ENCODE measurements at regions not wholly inside any gene's neighbourhood (a gene's known extent, or its start where the extent isn't known, plus 50 kb on each side); places are given as distances from the start of the nearest gene placed in this dataset.

- no peaks in the 10 kb centered on the region for H3K27me3 ChIP-seq (replicated peaks in 1 of 4; ENCODE audit: control insufficient read depth in 3 of 4, extremely low read depth in 1 of 4, insufficient read depth in 3 of 4, low read length in 3 of 4)
- H3K4ac ChIP-seq (replicated peaks; ENCODE audit: insufficient read length, low read depth, low read length) = no peak overlapping the region
- POLR2A ChIA-PET (ENCODE audit: partially characterized antibody) = no interaction called here
- no peak overlapping the region for H3K4me3 ChIP-seq (ENCODE audit: extremely low read depth in 1 of 4, insufficient read depth in 2 of 4, low read depth in 3 of 4, low read length in 4 of 4)
- H3K27ac ChIP-seq (ENCODE audit: low read depth, low read length) = no peak overlapping the region
- H2BK20ac ChIP-seq (ENCODE audit: low read length) = no peak overlapping the region
- no peak overlapping the region for H2AK5ac ChIP-seq (ENCODE audit: low read depth, low read length)
- H3K79me2 ChIP-seq (ENCODE audit: control insufficient read depth in 1 of 2, insufficient read depth in 2 of 2, low read length in 2 of 2) = no peaks in the 10 kb centered on the region
- no peak overlapping the region for H3K56ac ChIP-seq (replicated peaks; ENCODE audit: insufficient read length, low read depth, low read length)
- no peak overlapping the region for H3K9ac ChIP-seq (replicated peaks in 1 of 4; ENCODE audit: extremely low read depth in 1 of 4, low read depth in 3 of 4, low read length in 3 of 4)
- CTCF ChIA-PET (ENCODE audit: partially characterized antibody) = interaction anchor here (0.9 kb wide), 1 partner anchor 439 kb away, joined by 3 read pairs; no protein-coding TSS in a partner anchor
- DNase-seq (ENCODE audit: low read depth in 1 of 2, low spot score in 2 of 2) = no peak
- H3K79me1 ChIP-seq (ENCODE audit: low read depth, low read length) = no peaks in the 10 kb centered on the region
- no peak overlapping the region for H3K18ac ChIP-seq (ENCODE audit: extremely low read depth, low read length)
- H2BK120ac ChIP-seq (replicated peaks; ENCODE audit: low read depth, low read length) = no peak overlapping the region
- 100% methylated on average over 1 of the region's 1 CpG; no CpG with 5 or more reads in 1 of the 2 experiments for WGBS, 2 experiments (ENCODE audit: extremely low coverage in 1 of 2, insufficient coverage in 1 of 2, insufficient read length in 1 of 2, insufficient replicate concordance in 2 of 2, low coverage in 1 of 2, low lambda C conversion rate in 2 of 2, missing lambda C conversion rate in 1 of 2)
- H3K9me3 ChIP-seq (ENCODE audit: insufficient read depth in 2 of 2, low read depth in 1 of 2, low read length in 1 of 2) = no peaks in the 10 kb centered on the region
- peaks cover 0 to 3% (median 0%) of the 10 kb centered on the region in 4 experiments; a peak in 2 of 7 replicates for H3K4me1 ChIP-seq (replicated peaks in 1 of 4; ENCODE audit: control insufficient read depth in 3 of 4, insufficient read depth in 4 of 4, low read length in 3 of 4)
- H4K20me1 ChIP-seq (replicated peaks in 1 of 2; ENCODE audit: control insufficient read depth in 1 of 2, insufficient read depth in 2 of 2, low read length in 2 of 2) = no peaks in the 10 kb centered on the region
- no peaks in the 10 kb centered on the region for H3K23me2 ChIP-seq (ENCODE audit: low read depth, low read length)
- H4K8ac ChIP-seq (ENCODE audit: extremely low read depth, insufficient read depth, low read length) = no peak overlapping the region
- H4K5ac ChIP-seq (ENCODE audit: insufficient read length, low read depth, low read length) = no peak overlapping the region
- no peak overlapping the region for H2BK5ac ChIP-seq (ENCODE audit: low read depth, low read length)
- no peak overlapping the region for H4K91ac ChIP-seq (replicated peaks; ENCODE audit: insufficient read length, low read length)
- H2BK12ac ChIP-seq (ENCODE audit: low read depth, low read length) = no peak overlapping the region
- no peak overlapping the region for H3K23ac ChIP-seq (ENCODE audit: insufficient read length)
- H3K14ac ChIP-seq (ENCODE audit: insufficient read length) = no peak overlapping the region
- no peak overlapping the region for H3K4me2 ChIP-seq (ENCODE audit: insufficient read depth in 1 of 2, low read depth in 2 of 2, low read length in 2 of 2)
- no peak overlapping the region for H2AFZ ChIP-seq (ENCODE audit: low read length)
- FAIRE-seq = no peak
- H3K36me3 ChIP-seq (ENCODE audit: control insufficient read depth in 2 of 4, insufficient read depth in 4 of 4, low read length in 3 of 4) = no peaks in the 10 kb centered on the region
- no peak overlapping the region for H2BK15ac ChIP-seq (ENCODE audit: low read length)
- TF ChIP-seq PHF8 (conservative IDR thresholded peaks at IDR 0.05; ENCODE audit: low read depth, low read length) (no peak), SRF (IDR thresholded peaks at IDR 0.05; ENCODE audit: low read depth, low read length) (no peak), EP300 (IDR thresholded peaks at IDR 0.05; ENCODE audit: borderline replicate concordance in 1 of 2, low read depth in 2 of 2, low read length in 2 of 2) (no peak), SIX5 (IDR thresholded peaks at IDR 0.05; ENCODE audit: low read depth, low read length) (no peak), SUZ12 (IDR thresholded peaks at IDR 0.05; ENCODE audit: low read length) (no peak), SIRT6 (IDR thresholded peaks at IDR 0.05; ENCODE audit: low read length) (no peak), KDM5A (IDR thresholded peaks at IDR 0.05; ENCODE audit: low read length) (no peak), USF2 (IDR thresholded peaks at IDR 0.05; ENCODE audit: low read length) (no peak), ATF3 (IDR thresholded peaks at IDR 0.05; ENCODE audit: insufficient read depth, low read depth, low read length) (no peak), POU5F1 (IDR thresholded peaks at IDR 0.05; ENCODE audit: low read depth, low read length) (no peak), CREB1 (IDR thresholded peaks at IDR 0.05) (no peak), GABPA (IDR thresholded peaks at IDR 0.05; ENCODE audit: borderline replicate concordance, insufficient read depth, low read length) (no peak), YY1 (IDR thresholded peaks at IDR 0.05; ENCODE audit: low read depth, low read length) (no peak)
Observed at GRCh38 chr3:177750436-177750835, 553.2 kb upstream of the TBL1XR1 start.
